GM23248 (cell line): ENCODE measurements at regions not wholly inside any gene's neighbourhood (a gene's known extent, or its start where the extent isn't known, plus 50 kb on each side); places are given as distances from the start of the nearest gene placed in this dataset.

Source experiments
- DNase-seq: peaks from one replicate; pipeline ENCODE4 v3.0.0-alpha.2; 2015
- H2AFZ ChIP-seq: fragments of 200-600 bp; sonication (generic); 2 replicates; pipeline ENCODE4 v1.6.1; 2016; ENCODE audit warnings: antibody characterized with exemption
- H3F3A ChIP-seq: fragments of 200-600 bp; sonication (generic); 2 replicates; pipeline ENCODE4 v1.6.1; 2016; ENCODE audit warnings: mild to moderate bottlenecking, antibody characterized with exemption, mixed run types; ENCODE audit not compliant: insufficient read depth
- H3K27ac ChIP-seq: fragments of 200-600 bp; sonication (generic); 2 replicates; pipeline ENCODE4 v1.5.1; 2016; ENCODE audit warnings: mild to moderate bottlenecking
- H3K27me3 ChIP-seq: fragments of 200-600 bp; sonication (generic); replicated peaks from 2 replicates; pipeline ENCODE4 v1.6.1; 2016; ENCODE audit warnings: mild to moderate bottlenecking; ENCODE audit not compliant: insufficient read depth
- H3K36me3 ChIP-seq: fragments of 200-600 bp; sonication (generic); 2 replicates; pipeline ENCODE4 v1.6.1; 2016; ENCODE audit warnings: low read depth, mild to moderate bottlenecking
- H3K4me1 ChIP-seq: fragments of 200-600 bp; sonication (generic); 2 replicates; pipeline ENCODE4 v1.6.1; 2016; ENCODE audit warnings: mild to moderate bottlenecking; ENCODE audit not compliant: insufficient read depth
- H3K4me2 ChIP-seq: fragments of 200-600 bp; sonication (generic); one replicate; pipeline ENCODE4 v1.6.1; 2016; ENCODE audit warnings: mild to moderate bottlenecking; ENCODE audit not compliant: unreplicated experiment
- H3K4me3 ChIP-seq: fragments of 200-600 bp; sonication (generic); 2 replicates; pipeline ENCODE4 v1.5.1; 2016; ENCODE audit warnings: mild to moderate bottlenecking
- H3K79me2 ChIP-seq: fragments of 200-600 bp; sonication (generic); 2 replicates; pipeline ENCODE4 v1.6.1; 2016; ENCODE audit warnings: mild to moderate bottlenecking; ENCODE audit not compliant: insufficient read depth
- H3K9ac ChIP-seq: fragments of 200-600 bp; sonication (generic); 2 replicates; pipeline ENCODE4 v1.6.1; 2016; ENCODE audit warnings: mild to moderate bottlenecking
- H3K9me2 ChIP-seq: fragments of 200-600 bp; sonication (generic); 2 replicates; pipeline ENCODE4 v1.6.1; 2016; ENCODE audit warnings: mixed run types, mild to moderate bottlenecking, moderate library complexity; ENCODE audit not compliant: insufficient read depth
- H3K9me3 ChIP-seq: fragments of 200-600 bp; sonication (generic); one replicate; pipeline ENCODE4 v1.6.1; 2017; ENCODE audit warnings: low read depth
- H4K20me1 ChIP-seq: fragments of 200-600 bp; sonication (generic); 2 replicates; pipeline ENCODE4 v1.6.0; 2016; ENCODE audit not compliant: insufficient read depth
- EZH2 ChIP-seq: fragments of 200-600 bp; sonication (generic); IDR thresholded peaks from 2 replicates; pipeline ENCODE4 v1.6.1; 2018; ENCODE audit warnings: antibody characterized with exemption, mild to moderate bottlenecking; ENCODE audit not compliant: insufficient read depth, poor library complexity, severe bottlenecking
- EZH2phosphoT487 ChIP-seq: fragments of 200-600 bp; sonication (generic); IDR thresholded peaks from 2 replicates; pipeline ENCODE4 v1.6.1; 2018; ENCODE audit warnings: antibody characterized with exemption, moderate library complexity, mild to moderate bottlenecking, low read depth; ENCODE audit not compliant: insufficient read depth
- WGBS, 2 experiments: methylation state at CpG; one replicate each; pipeline ENCODE4 v1.1.6; 2015 to 2017; ENCODE audit warnings: low lambda C conversion rate in 2 of 2, low coverage in 1 of 2; ENCODE audit errors: missing lambda C conversion rate in 2 of 2; 5-methylcytosine and 5-hydroxymethylcytosine counted together
- in situ Hi-C: fragments of 300-500 bp; cut with MboI; formaldehyde crosslinking; loops from 2 replicates; pipeline ENCODE4 v1.15.0; 2020

DNA sequence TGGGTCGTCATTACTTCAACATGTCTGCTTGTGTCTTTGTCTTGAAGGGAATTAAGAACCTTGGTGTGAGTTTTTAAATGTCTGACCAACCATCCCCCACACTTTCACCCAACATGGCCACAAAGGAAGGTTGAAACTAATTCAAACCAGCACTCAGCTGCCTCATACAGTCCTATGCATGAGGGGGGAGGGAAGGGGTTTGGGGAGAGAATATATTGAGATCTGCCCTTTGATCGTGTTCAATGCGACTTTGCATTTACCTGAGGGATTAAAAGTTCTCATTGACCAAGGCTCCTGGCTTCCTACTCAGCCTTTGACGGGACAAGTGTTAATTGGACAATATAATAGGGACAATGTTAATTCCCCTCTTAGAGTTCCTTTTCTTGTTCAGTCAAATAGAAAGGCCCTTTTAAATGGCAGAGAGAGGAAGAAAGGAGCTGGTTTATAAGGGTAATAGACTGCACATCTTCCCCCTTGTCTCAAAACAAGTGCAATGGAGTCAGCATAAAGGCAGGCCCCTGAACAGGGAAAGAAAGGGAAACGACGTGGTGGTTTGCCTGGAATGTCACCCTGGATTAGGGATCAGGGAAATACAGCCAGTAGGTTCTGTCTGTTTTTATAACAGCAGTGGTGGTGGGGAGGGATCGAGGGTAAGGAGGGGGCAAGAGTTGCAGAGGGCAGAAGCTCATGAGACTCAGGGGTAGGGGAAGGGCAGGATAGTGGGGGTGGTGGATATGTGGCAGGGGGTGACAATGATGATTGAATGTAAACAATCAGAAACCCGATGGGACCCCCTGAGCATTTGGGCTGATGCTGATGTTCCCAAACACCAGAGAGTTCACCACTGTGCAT, 198.7 kb downstream of the MYCN start:
- Histone ChIP-seq H3F3A (no peaks in the 10 kb centered on the region), H3K4me1 (no peaks in the 10 kb centered on the region), H2AFZ (no peak overlapping the region), H3K9me2 (no peaks in the 10 kb centered on the region), H3K79me2 (no peaks in the 10 kb centered on the region), H3K4me2 (no peak overlapping the region), H3K27me3 (no peaks in the 10 kb centered on the region), H3K9ac (no peak overlapping the region), H4K20me1 (no peaks in the 10 kb centered on the region), H3K4me3 (no peak overlapping the region), H3K9me3 (no peaks in the 10 kb centered on the region), H3K27ac (no peak overlapping the region), H3K36me3 (no peaks in the 10 kb centered on the region)
- 6 to 9% methylated on average over 7 to 8 of the region's 8 CpGs for WGBS, 2 experiments
- TF ChIP-seq EZH2, result no peak
- no peak for TF ChIP-seq EZH2phosphoT487
- in situ Hi-C loops, result no loop called here
- no peak for DNase-seq

GRCh38 chr2:16137080-16137755, 196.9 kb downstream of the MYCN start:
- no peaks in the 10 kb centered on the region for H3F3A ChIP-seq
- no peak overlapping the region for H3K9ac ChIP-seq
- in situ Hi-C loops, result no loop called here
- no peak for DNase-seq
- H3K27ac ChIP-seq, result no peak overlapping the region
- H4K20me1 ChIP-seq, result no peaks in the 10 kb centered on the region
- H3K9me3 ChIP-seq, result no peaks in the 10 kb centered on the region
- H3K36me3 ChIP-seq, result no peaks in the 10 kb centered on the region
- TF ChIP-seq EZH2phosphoT487 (no peak), EZH2 (no peak)
- no peaks in the 10 kb centered on the region for H3K27me3 ChIP-seq
- H3K79me2 ChIP-seq, result no peaks in the 10 kb centered on the region
- no peak overlapping the region for H3K4me2 ChIP-seq
- H3K4me1 ChIP-seq, result no peaks in the 10 kb centered on the region
- no peaks in the 10 kb centered on the region for H3K9me2 ChIP-seq
- 28 to 35% methylated on average over 5 of the region's 5 CpGs for WGBS, 2 experiments
- no peak overlapping the region for H3K4me3 ChIP-seq
- H2AFZ ChIP-seq, result no peak overlapping the region

- Histone ChIP-seq H3K36me3 (no peaks in the 10 kb centered on the region), H3K4me1 (no peaks in the 10 kb centered on the region), H3K4me3 (no peak overlapping the region), H3K27me3 (no peaks in the 10 kb centered on the region), H3F3A (no peaks in the 10 kb centered on the region), H4K20me1 (no peaks in the 10 kb centered on the region), H2AFZ (no peak overlapping the region), H3K9ac (no peak overlapping the region), H3K79me2 (no peaks in the 10 kb centered on the region), H3K27ac (no peak overlapping the region), H3K9me3 (no peaks in the 10 kb centered on the region), H3K4me2 (no peak overlapping the region), H3K9me2 (no peaks in the 10 kb centered on the region)
- 6 to 9% methylated on average over 3 of the region's 3 CpGs for WGBS, 2 experiments
- TF ChIP-seq EZH2, result no peak
- in situ Hi-C loops, result no loop called here
- DNase-seq, result no peak
These were observed 196.2 kb downstream of the MYCN start for GRCh38 chr2:16136461-16137035.

DNA sequence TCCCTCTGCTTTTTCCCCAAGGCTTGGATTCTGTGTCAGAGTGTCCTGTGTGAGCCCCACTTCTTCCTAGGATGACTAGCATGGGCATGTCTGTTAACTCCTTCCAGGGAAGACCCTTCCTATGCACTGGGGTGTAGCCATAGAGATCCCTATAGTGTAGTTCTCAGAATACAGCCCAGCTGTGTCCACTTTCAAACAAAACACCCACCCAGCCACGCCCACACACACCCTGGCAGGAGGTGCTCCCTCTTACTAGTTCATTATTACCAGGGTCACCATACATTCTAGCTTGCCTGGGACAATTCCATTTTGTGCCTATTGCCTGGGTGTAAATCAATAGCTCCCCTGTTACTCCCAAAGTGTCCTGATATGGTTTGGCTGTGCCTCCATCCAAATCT, 195.6 kb downstream of the MYCN start:
- Histone ChIP-seq H2AFZ (no peak overlapping the region), H3K4me3 (no peak overlapping the region), H3K4me2 (no peak overlapping the region), H4K20me1 (no peaks in the 10 kb centered on the region), H3K79me2 (no peaks in the 10 kb centered on the region), H3F3A (no peaks in the 10 kb centered on the region), H3K9me2 (no peaks in the 10 kb centered on the region), H3K27ac (no peak overlapping the region), H3K27me3 (no peaks in the 10 kb centered on the region), H3K9ac (no peak overlapping the region), H3K4me1 (no peaks in the 10 kb centered on the region), H3K36me3 (no peaks in the 10 kb centered on the region), H3K9me3 (no peaks in the 10 kb centered on the region)
- DNase-seq, result no peak
- WGBS, 2 experiments, result 0% methylated on average over 1 of the region's 1 CpG
- in situ Hi-C loops, result no loop called here
- TF ChIP-seq EZH2phosphoT487 (no peak), EZH2 (no peak)
